Endothelial cell of umbilical vein (primary cell): ENCODE measurements at regions not wholly inside any gene's neighbourhood (a gene's known extent, or its start where the extent isn't known, plus 50 kb on each side); places are given as distances from the start of the nearest gene placed in this dataset.

Source experiments
- BruUV-seq: library from RNA; stranded (reverse); fragments of 400-500 nt; replicated peaks from 2 replicates; lab custom pipeline; 2021; lab: Mats Ljungman, UMichigan
- CTCF ChIA-PET: fragments of 300-600, 350-600 bp; sonication (Branson Sonifier 250); formaldehyde crosslinking; loops from one replicate; lab custom pipeline; 2021; ENCODE audit warnings: antibody characterized with exemption, inconsistent platforms; lab: Charles Lee
- POLR2A ChIA-PET: fragments of 300-600, 350-600 bp; sonication (Branson Sonifier 250); formaldehyde crosslinking; loops from one replicate; lab custom pipeline; 2021; ENCODE audit warnings: antibody characterized with exemption, inconsistent platforms; lab: Charles Lee
- DNase-seq: peaks from one replicate; pipeline ENCODE4 v3.0.0-alpha.2; 2011; ENCODE audit warnings: low read depth, low spot score
- FAIRE-seq: peaks from 2 replicates; lab custom pipeline; 2011; peaks lifted over from hg19 to GRCh38; lab: Jason Lieb, UNC
- H2AFZ ChIP-seq: 2 replicates; pipeline ENCODE4 v1.6.0; 2012; ENCODE audit warnings: low read depth, low read length, control low read depth, inconsistent platforms
- H3K27ac ChIP-seq: 2 replicates; pipeline ENCODE4 v1.5.1; 2011; ENCODE audit warnings: low read depth, mild to moderate bottlenecking, control low read depth, low read length, moderate library complexity; ENCODE audit not compliant: insufficient read depth
- H3K27me3 ChIP-seq, 2 experiments: 2 replicates each; pipeline versions ENCODE4 v1.6.0 to v1.6.1; 2011; ENCODE audit warnings: low read length in 2 of 2, mixed read lengths in 1 of 2; ENCODE audit not compliant: control insufficient read depth in 2 of 2, insufficient read depth in 2 of 2
- H3K36me3 ChIP-seq, 2 experiments: 2 replicates in 1 of 2; 3 replicates in 1 of 2; pipeline ENCODE4 v1.5.1; 2011; ENCODE audit warnings: low read length in 2 of 2, mild to moderate bottlenecking in 1 of 2, moderate library complexity in 1 of 2; ENCODE audit not compliant: control insufficient read depth in 2 of 2, insufficient read depth in 2 of 2; ENCODE audit errors: extremely low read depth in 1 of 2
- H3K4me1 ChIP-seq: 3 replicates; pipeline ENCODE4 v1.5.1; 2011; ENCODE audit warnings: mild to moderate bottlenecking, low read length; ENCODE audit not compliant: control insufficient read depth, insufficient read depth; ENCODE audit errors: extremely low read depth
- H3K4me2 ChIP-seq: 2 replicates; pipeline ENCODE4 v1.6.1; 2011; ENCODE audit warnings: low read length, control low read depth, mixed read lengths; ENCODE audit not compliant: insufficient read depth
- H3K4me3 ChIP-seq, 3 experiments: fragments of 200-600 bp in 1 of 3; sonication (generic), shearing (Covaris generic) in 1 of 3; replicated peaks in 1 of 3; 2 replicates each; pipeline ENCODE4 v1.5.1; 2011 to 2016; ENCODE audit warnings: control low read depth in 3 of 3, low read length in 3 of 3, mild to moderate bottlenecking in 2 of 3, inconsistent platforms in 1 of 3, low read depth in 1 of 3, moderate library complexity in 1 of 3; ENCODE audit not compliant: insufficient read depth in 1 of 3
- H3K79me2 ChIP-seq: 2 replicates; pipeline ENCODE4 v1.6.0; 2012; ENCODE audit warnings: low read length, inconsistent platforms; ENCODE audit not compliant: control insufficient read depth, insufficient read depth
- H3K9ac ChIP-seq: replicated peaks from 2 replicates; pipeline ENCODE3; 2011; ENCODE audit warnings: low read length, control low read depth; ENCODE audit not compliant: insufficient read depth; ENCODE audit errors: extremely low read depth
- H3K9me1 ChIP-seq: replicated peaks from 3 replicates; pipeline ENCODE4 v1.6.0; 2011; ENCODE audit warnings: mild to moderate bottlenecking, low read length; ENCODE audit not compliant: control insufficient read depth, insufficient read depth; ENCODE audit errors: extremely low read depth
- H3K9me3 ChIP-seq: replicated peaks from 2 replicates; pipeline ENCODE4 v1.5.1; 2012; ENCODE audit warnings: low read length, inconsistent platforms; ENCODE audit not compliant: control insufficient read depth, insufficient read depth
- H4K20me1 ChIP-seq: replicated peaks from 2 replicates; pipeline ENCODE3; 2011; ENCODE audit warnings: mild to moderate bottlenecking, low read length; ENCODE audit not compliant: control insufficient read depth, insufficient read depth; ENCODE audit errors: extremely low read depth
- CTCF ChIP-seq, 2 donors: IDR thresholded peaks; 1 replicate in 1 of 2; 2 replicates in 1 of 2; pipeline ENCODE4 v1.5.1; 2011; ENCODE audit warnings: low read length in 2 of 2, mild to moderate bottlenecking in 2 of 2, moderate library complexity in 2 of 2, control low read depth in 1 of 2, inconsistent platforms in 1 of 2, low read depth in 1 of 2; ENCODE audit not compliant: insufficient read depth in 1 of 2; ENCODE audit errors: extremely low read depth in 1 of 2
- EZH2 ChIP-seq: IDR thresholded peaks from 2 replicates; pipeline ENCODE4 v1.6.1; 2012; ENCODE audit warnings: borderline replicate concordance, low read depth, mild to moderate bottlenecking, moderate library complexity, low read length, inconsistent platforms; ENCODE audit not compliant: severe bottlenecking
- FOS ChIP-seq: IDR thresholded peaks from 2 replicates; pipeline ENCODE4 v1.6.1; 2011; ENCODE audit warnings: mild to moderate bottlenecking, low read length, moderate library complexity, borderline replicate concordance; ENCODE audit not compliant: insufficient read depth
- GATA2 ChIP-seq: IDR thresholded peaks from 2 replicates; pipeline ENCODE4 v1.7.0; 2011; ENCODE audit warnings: low read depth, mild to moderate bottlenecking, moderate library complexity, mixed read lengths, low read length; ENCODE audit not compliant: insufficient read length, insufficient read depth
- JUN ChIP-seq: IDR thresholded peaks from 2 replicates; pipeline ENCODE4 v1.6.1; 2011; ENCODE audit warnings: borderline replicate concordance, low read depth; ENCODE audit not compliant: insufficient read length, insufficient read depth
- MAX ChIP-seq: IDR thresholded peaks from 2 replicates; pipeline ENCODE4 v1.6.1; 2011; ENCODE audit not compliant: insufficient read depth, insufficient read length
- MYC ChIP-seq: IDR thresholded peaks from one replicate; pipeline ENCODE4 v1.6.1; 2011; ENCODE audit warnings: mild to moderate bottlenecking, low read depth, low read length
- POLR2A ChIP-seq: IDR thresholded peaks from 2 replicates; pipeline ENCODE4 v1.6.1; 2012; ENCODE audit warnings: low read depth, mild to moderate bottlenecking, control low read depth, low read length
- POLR2AphosphoS5 ChIP-seq: IDR thresholded peaks from 2 replicates; pipeline ENCODE4 v1.6.1; 2012; ENCODE audit warnings: low read depth, mild to moderate bottlenecking, control low read depth, low read length, moderate library complexity; ENCODE audit not compliant: insufficient read depth
- dilution Hi-C: fragments of 300-500 bp; cut with MboI; formaldehyde crosslinking; loops from one replicate; pipeline ENCODE4 v1.15.0; 2019; ENCODE audit warnings: low sequenced_read_pairs; ENCODE audit not compliant: extremely low pct_ligation_motif_present
- intact Hi-C: fragments of 100-400 bp; cut with micrococcal nuclease; formaldehyde crosslinking; loops from one replicate; pipeline ENCODE4 v1.10.0; 2022

- no peak overlapping the region for H3K4me3 ChIP-seq
- H3K79me2 ChIP-seq: no peaks in the 10 kb centered on the region
- FAIRE-seq (no peak), DNase-seq (no peak)
- H3K4me2 ChIP-seq: no peak overlapping the region
- no peaks in the 10 kb centered on the region for H3K36me3 ChIP-seq
- H3K4me1 ChIP-seq: no peaks in the 10 kb centered on the region
- dilution Hi-C loops (no loop called here), intact Hi-C loops (no loop called here)
- TF ChIP-seq POLR2A (no peak), CTCF (IDR thresholded peaks at IDR 0.05; ENCODE audit: extremely low read depth in 1 of 2, insufficient read depth in 1 of 2, low read depth in 1 of 2, low read length in 2 of 2) (no peak), MYC (no peak), POLR2AphosphoS5 (no peak), MAX (no peak), EZH2 (no peak), GATA2 (no peak), FOS (no peak), JUN (no peak)
- H3K27ac ChIP-seq: no peak overlapping the region
- ChIA-PET CTCF (no interaction called here), POLR2A (no interaction called here)
- H3K9ac ChIP-seq: no peak overlapping the region
- H3K9me1 ChIP-seq: no peaks in the 10 kb centered on the region
- H3K27me3 ChIP-seq: no peaks in the 10 kb centered on the region
- BruUV-seq: no TSS peak
- H3K9me3 ChIP-seq: no peaks in the 10 kb centered on the region
- no peaks in the 10 kb centered on the region for H4K20me1 ChIP-seq
- no peak overlapping the region for H2AFZ ChIP-seq
Observed at GRCh38 chrX:69313617-69314290, 148.5 kb upstream of the PJA1 start.
